ENCODE measurements at regions not wholly inside any gene's neighbourhood (a gene's known extent, or its start where the extent isn't known, plus 50 kb on each side); places are given as distances from the start of the nearest gene placed in this dataset. TPM values are rescaled to one million over a fixed set of nuclear protein-coding genes. Genes with fewer than 3 reads are reported as not detected.

- H3K4me2 ChIP-seq (ENCODE audit: low read length) = no peak overlapping the region
- BruUV-seq (replicated peaks) = no TSS peak
- no peak for DNase-seq (ENCODE audit: low spot score)
- intact Hi-C loops (cut with micrococcal nuclease; ENCODE audit: unreplicated experiment) = no loop called here
- H2AFZ ChIP-seq (ENCODE audit: low read length) = no peak overlapping the region
- TF ChIP-seq, protein P1, sequence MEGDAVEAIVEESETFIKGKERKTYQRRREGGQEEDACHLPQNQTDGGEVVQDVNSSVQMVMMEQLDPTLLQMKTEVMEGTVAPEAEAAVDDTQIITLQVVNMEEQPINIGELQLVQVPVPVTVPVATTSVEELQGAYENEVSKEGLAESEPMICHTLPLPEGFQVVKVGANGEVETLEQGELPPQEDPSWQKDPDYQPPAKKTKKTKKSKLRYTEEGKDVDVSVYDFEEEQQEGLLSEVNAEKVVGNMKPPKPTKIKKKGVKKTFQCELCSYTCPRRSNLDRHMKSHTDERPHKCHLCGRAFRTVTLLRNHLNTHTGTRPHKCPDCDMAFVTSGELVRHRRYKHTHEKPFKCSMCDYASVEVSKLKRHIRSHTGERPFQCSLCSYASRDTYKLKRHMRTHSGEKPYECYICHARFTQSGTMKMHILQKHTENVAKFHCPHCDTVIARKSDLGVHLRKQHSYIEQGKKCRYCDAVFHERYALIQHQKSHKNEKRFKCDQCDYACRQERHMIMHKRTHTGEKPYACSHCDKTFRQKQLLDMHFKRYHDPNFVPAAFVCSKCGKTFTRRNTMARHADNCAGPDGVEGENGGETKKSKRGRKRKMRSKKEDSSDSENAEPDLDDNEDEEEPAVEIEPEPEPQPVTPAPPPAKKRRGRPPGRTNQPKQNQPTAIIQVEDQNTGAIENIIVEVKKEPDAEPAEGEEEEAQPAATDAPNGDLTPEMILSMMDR (conservative IDR thresholded peaks at IDR 0.05; ENCODE audit: low read length) = no peak
- no peak for TF ChIP-seq EZH2phosphoT487 (IDR thresholded peaks at IDR 0.05; ENCODE audit: borderline replicate concordance, low read depth, low read length)
- H4K20me1 ChIP-seq (ENCODE audit: insufficient read depth, low read length) = no peaks in the 10 kb centered on the region
- H3K9me2 ChIP-seq (ENCODE audit: insufficient read depth, low read length) = no peaks in the 10 kb centered on the region
- no peaks in the 10 kb centered on the region for H3K9me3 ChIP-seq (ENCODE audit: low read length)
- no peaks in the 10 kb centered on the region for H3K79me2 ChIP-seq (ENCODE audit: insufficient read depth, low read depth, low read length)
- H3K36me3 ChIP-seq (ENCODE audit: insufficient read depth, low read length) = no peaks in the 10 kb centered on the region
- ChIA-PET CTCF (ENCODE audit: unreplicated experiment) (no interaction called here), POLR2A (no interaction called here)
- H3K4me3 ChIP-seq (ENCODE audit: low read depth, low read length, poor library complexity, severe bottlenecking) = no peak overlapping the region
- H3K27ac ChIP-seq (ENCODE audit: low read depth, low read length, poor library complexity, severe bottlenecking) = no peak overlapping the region
- peaks cover 4% of the 10 kb centered on the region for H3K4me1 ChIP-seq (ENCODE audit: insufficient read depth, low read length, poor library complexity, severe bottlenecking)
Measured at GRCh38 chr15:98597666-98598065, 50.7 kb upstream of the IGF1R start.

Small RNA genes lying in the stretch of these regions (small RNA-seq; reads per million reads assigned to genes)
- not detected for gene AC022523.2
- not detected for gene RF00026
- gene RNU6-1186P = not detected
